OCI-LY7 (cell line): ENCODE measurements at regions not wholly inside any gene's neighbourhood (a gene's known extent, or its start where the extent isn't known, plus 50 kb on each side); places are given as distances from the start of the nearest gene placed in this dataset.
"Not testable (repeated sequence)": the region's sequence is repeated elsewhere in the genome, so short reads cannot be mapped to it uniquely, and the experiment has no call there.

ENCODE experiments used
- BruUV-seq: library from RNA; stranded (reverse); fragments of 400-500 nt; replicated peaks from 2 replicates; lab custom pipeline; 2021; lab: Mats Ljungman, UMichigan
- CTCF ChIA-PET: fragments of 300-600 bp; sonication (Branson Sonifier 250); formaldehyde crosslinking; loops from one replicate; lab custom pipeline; 2022; ENCODE audit warnings: antibody characterized with exemption; ENCODE audit not compliant: unreplicated experiment; lab: Charles Lee
- POLR2A ChIA-PET: fragments of 300-600 bp; sonication (Branson Sonifier 250); formaldehyde crosslinking; loops from one replicate; lab custom pipeline; 2022; ENCODE audit warnings: antibody characterized with exemption; lab: Charles Lee
- DNase-seq: peaks from one replicate; pipeline ENCODE4 v3.0.0-alpha.2; 2015; ENCODE audit warnings: low spot score
- H2AFZ ChIP-seq: fragments of 200-600 bp; sonication (generic), shearing (Covaris generic); 2 replicates; pipeline ENCODE4 v1.6.1; 2014; ENCODE audit warnings: mild to moderate bottlenecking, antibody characterized with exemption, low read length, moderate library complexity
- H3K27ac ChIP-seq: fragments of 200-600 bp; sonication (generic); 2 replicates; pipeline ENCODE4 v1.5.1; 2014; ENCODE audit warnings: mixed run types, low read depth, mild to moderate bottlenecking, moderate library complexity, low read length, inconsistent platforms; ENCODE audit not compliant: poor library complexity, severe bottlenecking
- H3K36me3 ChIP-seq: fragments of 200-600 bp; sonication (generic); 2 replicates; pipeline ENCODE4 v1.6.1; 2014; ENCODE audit warnings: mild to moderate bottlenecking, antibody characterized with exemption, low read length, moderate library complexity, mixed read lengths; ENCODE audit not compliant: insufficient read depth
- H3K4me1 ChIP-seq: fragments of 200-600 bp; sonication (generic); 2 replicates; pipeline ENCODE4 v1.5.1; 2014; ENCODE audit warnings: mild to moderate bottlenecking, low read length; ENCODE audit not compliant: insufficient read depth, poor library complexity, severe bottlenecking
- H3K4me2 ChIP-seq: fragments of 200-600 bp; sonication (generic); 2 replicates; pipeline ENCODE4 v1.6.1; 2014; ENCODE audit warnings: mild to moderate bottlenecking, low read length
- H3K4me3 ChIP-seq: fragments of 200-600 bp; sonication (generic); 2 replicates; pipeline ENCODE4 v1.5.1; 2014; ENCODE audit warnings: mild to moderate bottlenecking, low read depth, low read length; ENCODE audit not compliant: poor library complexity, severe bottlenecking
- H3K79me2 ChIP-seq: fragments of 200-600 bp; sonication (generic); 2 replicates; pipeline ENCODE4 v1.6.1; 2016; ENCODE audit warnings: low read depth, mild to moderate bottlenecking, low read length, moderate library complexity, mixed read lengths; ENCODE audit not compliant: insufficient read depth
- H3K9me2 ChIP-seq: fragments of 200-600 bp; sonication (generic); 2 replicates; pipeline ENCODE4 v1.6.1; 2016; ENCODE audit warnings: mild to moderate bottlenecking, low read length, mixed read lengths; ENCODE audit not compliant: insufficient read depth
- H3K9me3 ChIP-seq: fragments of 200-600 bp; sonication (generic); 2 replicates; pipeline ENCODE4 v1.6.1; 2014; ENCODE audit warnings: mild to moderate bottlenecking, mixed run types, low read length, mixed read lengths
- H4K20me1 ChIP-seq: fragments of 200-600 bp; sonication (generic); 2 replicates; pipeline ENCODE4 v1.6.1; 2014; ENCODE audit warnings: mild to moderate bottlenecking, antibody characterized with exemption, low read length, moderate library complexity, mixed read lengths; ENCODE audit not compliant: insufficient read depth
- EZH2phosphoT487 ChIP-seq: fragments of 200-600 bp; sonication (generic); IDR thresholded peaks from 2 replicates; pipeline ENCODE4 v1.6.1; 2018; ENCODE audit warnings: low read depth, borderline replicate concordance, mild to moderate bottlenecking, mixed run types, antibody characterized with exemption, low read length, moderate library complexity, mixed read lengths
- intact Hi-C: fragments of 100-400 bp; cut with micrococcal nuclease; formaldehyde crosslinking; loops from one replicate; pipeline ENCODE4 v1.10.0; 2022; ENCODE audit not compliant: unreplicated experiment
- TF ChIP-seq, protein P1 (sequence below): fragments of 200-600 bp; sonication (generic); conservative IDR thresholded peaks from 2 replicates; pipeline ENCODE4 v1.5.1; 2014; ENCODE audit warnings: mild to moderate bottlenecking, antibody characterized with exemption, low read length, moderate library complexity, mixed read lengths

DNA sequence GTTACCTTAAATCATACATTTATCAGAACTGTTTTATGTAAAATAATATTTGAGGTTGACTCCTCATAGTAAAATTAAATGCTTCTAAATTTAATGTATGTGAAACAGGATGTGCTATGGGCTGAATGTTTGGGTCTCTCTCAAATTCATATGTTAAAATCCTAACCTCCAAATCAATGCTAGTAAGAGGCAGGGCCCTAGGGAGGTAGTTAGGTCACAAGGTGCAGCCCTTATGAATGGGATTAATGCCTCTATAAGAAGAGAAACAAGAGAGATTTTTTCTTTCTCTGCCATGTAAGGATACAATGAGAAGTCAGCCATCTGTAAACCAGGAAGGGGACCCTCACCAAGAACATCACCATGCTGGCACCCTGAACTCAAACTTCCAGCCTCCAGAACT, 67.2 kb upstream of the ETAA1 start:
- Histone ChIP-seq H3K4me2 (no peak overlapping the region), H3K36me3 (no peaks in the 10 kb centered on the region), H3K4me1 (no peaks in the 10 kb centered on the region), H3K4me3 (no peak overlapping the region), H2AFZ (no peak overlapping the region), H3K27ac (no peak overlapping the region), H3K9me3 (no peaks in the 10 kb centered on the region), H3K79me2 (no peaks in the 10 kb centered on the region), H4K20me1 (no peaks in the 10 kb centered on the region), H3K9me2 (no peaks in the 10 kb centered on the region)
- POLR2A ChIA-PET, result interaction anchor here (0.7 to 0.8 kb wide), 2 partner anchors 18 to 39 kb away, joined by 3 to 4 read pairs; no protein-coding TSS in a partner anchor
- no TSS peak for BruUV-seq
- CTCF ChIA-PET, result no interaction called here
- no peak for DNase-seq
- intact Hi-C loops, result no loop called here
- TF ChIP-seq EZH2phosphoT487, result no peak
- TF ChIP-seq, protein P1, sequence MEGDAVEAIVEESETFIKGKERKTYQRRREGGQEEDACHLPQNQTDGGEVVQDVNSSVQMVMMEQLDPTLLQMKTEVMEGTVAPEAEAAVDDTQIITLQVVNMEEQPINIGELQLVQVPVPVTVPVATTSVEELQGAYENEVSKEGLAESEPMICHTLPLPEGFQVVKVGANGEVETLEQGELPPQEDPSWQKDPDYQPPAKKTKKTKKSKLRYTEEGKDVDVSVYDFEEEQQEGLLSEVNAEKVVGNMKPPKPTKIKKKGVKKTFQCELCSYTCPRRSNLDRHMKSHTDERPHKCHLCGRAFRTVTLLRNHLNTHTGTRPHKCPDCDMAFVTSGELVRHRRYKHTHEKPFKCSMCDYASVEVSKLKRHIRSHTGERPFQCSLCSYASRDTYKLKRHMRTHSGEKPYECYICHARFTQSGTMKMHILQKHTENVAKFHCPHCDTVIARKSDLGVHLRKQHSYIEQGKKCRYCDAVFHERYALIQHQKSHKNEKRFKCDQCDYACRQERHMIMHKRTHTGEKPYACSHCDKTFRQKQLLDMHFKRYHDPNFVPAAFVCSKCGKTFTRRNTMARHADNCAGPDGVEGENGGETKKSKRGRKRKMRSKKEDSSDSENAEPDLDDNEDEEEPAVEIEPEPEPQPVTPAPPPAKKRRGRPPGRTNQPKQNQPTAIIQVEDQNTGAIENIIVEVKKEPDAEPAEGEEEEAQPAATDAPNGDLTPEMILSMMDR, result no peak

DNA sequence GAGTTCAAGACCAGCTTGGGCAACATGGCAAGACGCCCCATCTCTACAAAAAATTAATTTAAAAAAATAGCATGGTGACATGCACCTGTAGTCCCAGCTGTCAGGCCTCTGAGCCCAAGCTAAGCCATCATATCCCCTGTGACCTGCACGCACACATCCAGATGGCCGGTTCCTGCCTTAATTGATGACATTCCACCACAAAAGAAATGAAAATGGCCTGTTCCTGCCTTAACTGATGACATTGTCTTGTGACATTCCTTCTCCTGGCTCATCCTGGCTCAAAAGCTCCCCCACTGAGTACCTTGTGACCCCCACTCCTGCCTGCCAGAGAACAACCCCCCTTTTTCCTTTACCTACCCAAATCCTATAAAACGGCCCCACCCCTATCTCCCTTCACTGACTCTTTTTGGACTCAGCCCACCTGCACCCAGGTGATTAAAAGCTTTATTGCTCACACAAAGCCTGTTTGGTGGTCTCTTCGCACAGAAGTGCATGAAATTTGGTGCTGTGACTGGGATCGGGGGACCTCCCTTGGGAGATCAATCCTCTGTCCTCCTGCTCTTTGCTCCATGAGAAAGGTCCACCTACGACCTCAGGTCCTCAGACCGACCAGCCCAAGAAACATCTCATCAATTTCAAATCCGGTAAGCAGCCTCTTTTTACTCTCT, 65.6 kb upstream of the ETAA1 start:
- H4K20me1 ChIP-seq, H3K4me2 ChIP-seq, H3K27ac ChIP-seq, H2AFZ ChIP-seq, H3K79me2 ChIP-seq, H3K9me3 ChIP-seq, DNase-seq, H3K9me2 ChIP-seq, BruUV-seq, intact Hi-C loops, H3K36me3 ChIP-seq, H3K4me1 ChIP-seq, CTCF ChIA-PET, H3K4me3 ChIP-seq: not testable (repeated sequence)
- POLR2A ChIA-PET, result interaction anchor here (0.6 to 0.7 kb wide), 2 partner anchors 462 to 985 kb away, joined by 3 read pairs; no protein-coding TSS in a partner anchor

DNA sequence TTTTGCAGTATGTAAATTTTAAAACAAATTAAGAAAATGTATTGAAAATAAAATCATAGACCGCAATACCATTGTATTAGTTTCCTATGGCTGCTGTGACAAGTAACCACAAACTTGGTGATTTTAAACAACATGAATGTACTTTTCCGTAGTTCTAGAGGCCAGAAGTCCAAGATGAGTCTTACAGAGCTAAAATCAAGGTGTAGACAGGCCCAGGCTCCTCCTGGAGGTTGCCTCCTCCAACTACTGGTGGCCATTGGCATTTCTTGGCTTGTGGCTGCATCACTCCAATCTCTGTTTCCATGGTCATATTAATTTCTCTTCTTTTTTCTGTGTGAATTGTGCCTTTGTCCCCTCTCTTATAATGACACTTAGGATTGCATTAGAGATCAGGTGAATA, 59.2 kb upstream of the ETAA1 start:
- no peak overlapping the region for H3K27ac ChIP-seq
- POLR2A ChIA-PET, result interaction anchor here (0.6 kb wide), 1 partner anchor 147 kb away, joined by 3 read pairs; no protein-coding TSS in a partner anchor
- H3K4me2 ChIP-seq, result no peak overlapping the region
- H3K9me2 ChIP-seq, result no peaks in the 10 kb centered on the region
- TF ChIP-seq, protein P1, result no peak
- no peak for TF ChIP-seq EZH2phosphoT487
- no peaks in the 10 kb centered on the region for H3K79me2 ChIP-seq
- BruUV-seq, result no TSS peak
- H4K20me1 ChIP-seq, result no peaks in the 10 kb centered on the region
- H3K36me3 ChIP-seq, result no peaks in the 10 kb centered on the region
- no peak overlapping the region for H3K4me3 ChIP-seq
- no peaks in the 10 kb centered on the region for H3K9me3 ChIP-seq
- H3K4me1 ChIP-seq, result no peaks in the 10 kb centered on the region
- intact Hi-C loops, result no loop called here
- CTCF ChIA-PET, result no interaction called here
- DNase-seq, result no peak
- H2AFZ ChIP-seq, result no peak overlapping the region
